HG03558 (cell line): ENCODE measurements at regions not wholly inside any gene's neighbourhood (a gene's known extent, or its start where the extent isn't known, plus 50 kb on each side); places are given as distances from the start of the nearest gene placed in this dataset.
A peak's percentile ranks its signal among the peaks of the same experiment; 100 is the strongest.
"Not testable (repeated sequence)": the region's sequence is repeated elsewhere in the genome, so short reads cannot be mapped to it uniquely, and the experiment has no call there.

Experiments
- ATAC-seq: cut with Tn5 transposase; IDR thresholded peaks from one replicate; pipeline ENCODE4 v1.9.1; 2021; ENCODE audit warnings: moderate number of reproducible peaks; ENCODE audit not compliant: unreplicated experiment; ENCODE audit errors: extremely low read depth

DNA sequence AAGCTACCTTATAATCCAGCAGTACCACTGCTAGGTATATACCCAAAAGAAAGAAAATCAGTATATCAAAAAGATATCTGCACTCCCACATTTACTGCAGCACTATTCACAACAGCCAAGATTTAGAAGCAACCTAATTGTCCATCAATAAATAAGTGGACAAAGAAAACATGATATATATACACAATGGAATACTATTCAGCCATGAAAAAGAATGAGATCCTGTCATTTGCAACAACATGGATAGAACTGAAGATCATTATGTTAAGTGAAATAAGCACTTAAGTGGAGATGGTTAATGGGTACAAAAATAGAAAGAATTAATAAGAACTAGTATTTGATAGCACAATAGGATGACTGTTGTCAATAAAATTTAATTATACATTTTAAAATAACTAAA, 90.7 kb upstream of the PKN2 start:
- no peak for ATAC-seq

GRCh38 chr1:88595355-88596002, 88.6 kb upstream of the PKN2 start:
- peak; percentile 70 for ATAC-seq

DNA sequence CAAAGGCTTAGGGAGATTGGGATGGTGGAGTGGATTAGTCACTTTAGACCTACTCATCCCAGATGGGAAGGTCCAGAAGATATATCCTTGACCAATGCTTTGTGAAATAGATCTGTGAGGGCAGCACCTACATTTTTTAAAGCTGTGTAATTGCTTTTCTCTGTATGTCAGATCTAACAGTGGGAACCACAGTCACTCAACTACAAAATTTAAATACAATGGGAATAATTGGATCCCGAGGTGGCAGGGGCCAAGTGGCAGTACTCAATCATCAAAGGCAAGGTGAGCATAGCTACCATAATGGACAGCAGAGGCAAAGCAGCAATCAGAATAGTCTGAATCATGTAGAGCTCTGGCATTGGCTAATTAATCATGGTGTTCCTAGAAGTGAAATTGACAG, 86.1 kb upstream of the PKN2 start:
- ATAC-seq, result not testable (repeated sequence)

DNA sequence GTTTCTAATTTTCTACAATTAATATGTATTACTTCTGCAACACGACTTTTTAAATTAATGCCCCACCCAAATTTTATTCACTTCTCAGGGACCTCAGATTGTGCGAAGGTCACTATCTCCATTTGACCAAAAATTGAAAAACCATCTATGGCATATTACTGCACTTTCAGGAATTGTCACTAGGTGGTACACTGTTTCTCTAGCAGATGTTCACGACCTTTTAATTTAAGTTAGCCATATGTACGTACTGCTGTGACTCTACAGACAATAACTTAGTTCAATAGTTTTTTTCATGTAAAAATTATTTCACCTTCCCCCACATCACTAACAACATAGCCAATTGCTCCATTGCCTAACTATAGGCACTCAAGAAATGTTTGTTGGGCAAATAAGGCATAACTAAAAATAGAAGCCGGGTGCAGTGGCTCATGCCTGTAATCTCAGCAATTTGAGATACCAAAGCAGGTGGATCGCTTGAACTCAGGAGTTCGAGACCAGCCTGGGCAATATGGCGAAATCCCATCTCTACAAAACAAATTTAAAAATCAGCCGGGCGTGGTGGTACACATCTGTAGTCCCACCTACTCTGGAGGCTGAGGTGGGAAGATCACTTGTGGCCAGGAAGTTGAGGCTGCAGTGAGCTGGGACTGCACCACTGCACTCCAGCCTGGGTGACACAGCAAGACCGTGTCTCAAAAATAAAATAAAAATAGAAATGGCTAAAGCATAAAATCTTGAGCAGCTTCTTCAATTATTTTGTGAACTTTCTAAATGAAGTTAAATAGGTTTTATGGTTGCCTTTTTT, 75.7 kb upstream of the PKN2 start:
- no peak for ATAC-seq

DNA sequence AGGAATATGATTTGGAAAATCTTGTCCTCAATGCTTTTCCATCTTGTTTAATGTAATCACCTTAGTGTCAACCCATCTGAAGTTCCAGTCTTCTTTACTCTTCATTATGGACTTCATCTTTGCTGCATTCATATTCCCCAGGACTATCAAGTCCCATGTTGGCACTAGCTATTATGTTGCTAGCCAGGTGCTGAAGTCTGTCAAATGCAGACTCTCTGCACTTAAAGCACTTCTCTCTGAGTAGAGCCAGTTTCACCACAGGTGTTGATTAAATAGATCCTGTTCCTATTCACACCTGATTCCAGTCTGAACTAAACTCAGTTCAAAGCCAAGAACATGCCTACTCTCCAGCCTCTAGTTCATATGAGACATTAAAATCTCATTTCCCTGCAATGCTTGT, 75.0 kb upstream of the PKN2 start:
- no peak for ATAC-seq

GRCh38 chr1:88610687-88611086, 73.4 kb upstream of the PKN2 start:
- no peak for ATAC-seq

DNA sequence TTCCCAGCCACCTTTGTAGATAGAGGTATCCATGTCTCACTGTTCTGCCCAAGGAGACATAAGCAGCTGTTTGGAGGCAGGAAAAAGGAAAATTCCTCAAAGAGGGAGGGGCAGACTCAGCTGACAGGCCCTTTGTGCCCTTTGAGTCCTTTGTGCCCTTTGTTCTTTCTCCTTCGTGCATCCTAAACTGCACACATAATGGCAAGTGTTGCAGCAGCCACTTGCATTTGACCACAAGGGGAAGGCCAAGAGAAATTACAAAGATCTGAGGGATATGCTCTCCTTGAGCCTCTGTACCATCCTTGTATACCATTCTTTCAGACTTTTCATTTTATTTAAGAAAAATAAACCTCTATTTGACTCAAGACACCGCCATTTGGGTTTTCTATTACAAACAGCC, 71.8 kb upstream of the PKN2 start:
- no peak for ATAC-seq

GRCh38 chr1:88612773-88613172, 71.3 kb upstream of the PKN2 start:
- ATAC-seq, result no peak

DNA sequence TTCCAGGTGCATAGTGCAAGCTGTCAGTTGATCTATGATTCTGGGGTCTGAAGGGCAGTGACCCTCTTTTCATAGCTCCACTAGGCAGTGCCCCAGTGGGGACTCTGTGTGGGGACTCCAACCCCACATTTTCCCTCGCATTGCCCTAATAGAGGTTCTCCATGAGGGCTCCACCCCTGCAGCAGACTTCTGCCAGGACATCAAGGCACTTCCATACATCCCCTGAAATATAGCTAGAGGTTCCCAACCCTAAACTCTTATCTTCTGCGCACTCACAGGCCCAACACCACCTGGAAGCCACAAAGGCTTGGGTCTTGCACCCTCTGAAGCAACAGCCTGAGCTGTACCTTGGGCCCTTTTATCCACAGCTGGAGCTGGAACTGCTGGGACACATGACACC, 65.7 kb upstream of the PKN2 start:
- no peak for ATAC-seq

- ATAC-seq, result not testable (repeated sequence)
Observed at GRCh38 chr1:88623101-88623500, 61.0 kb upstream of the PKN2 start.
